ENCODE measurements at regions not wholly inside any gene's neighbourhood (a gene's known extent, or its start where the extent isn't known, plus 50 kb on each side); places are given as distances from the start of the nearest gene placed in this dataset.

GRCh38 chr3:25938566-25939325 lies 148.9 kb downstream of the OXSM start:
- Histone ChIP-seq H3K18ac (ENCODE audit: low read length) (no peak overlapping the region), H3K79me2 (ENCODE audit: control insufficient read depth, insufficient read depth, low read length) (no peaks in the 10 kb centered on the region), H2BK15ac (replicated peaks; ENCODE audit: low read depth) (no peak overlapping the region), H2BK5ac (ENCODE audit: low read length) (no peak overlapping the region), H3K36me3 (ENCODE audit: control insufficient read depth, insufficient read depth, low read length) (no peaks in the 10 kb centered on the region), H3K56ac (ENCODE audit: low read length) (no peak overlapping the region), H3K9ac (ENCODE audit: low read length) (no peak overlapping the region), H3K4me3 (ENCODE audit: low read length) (no peak overlapping the region), H3K27me3 (ENCODE audit: insufficient read depth, low read length, poor library complexity) (no peaks in the 10 kb centered on the region), H4K8ac (ENCODE audit: low read depth, low read length) (no peak overlapping the region), H3K23ac (ENCODE audit: low read length) (no peak overlapping the region), H2BK120ac (ENCODE audit: low read depth, low read length) (no peak overlapping the region), H3K4me2 (ENCODE audit: low read length) (no peak overlapping the region), H4K5ac (ENCODE audit: low read length) (no peak overlapping the region), H3K27ac (ENCODE audit: low read depth, low read length) (no peak overlapping the region), H3K79me1 (ENCODE audit: low read length) (no peaks in the 10 kb centered on the region), H3K4ac (ENCODE audit: low read depth, low read length) (no peak overlapping the region), H3K4me1 (ENCODE audit: control insufficient read depth, low read depth, low read length) (no peaks in the 10 kb centered on the region), H2AK5ac (ENCODE audit: low read length) (no peak overlapping the region)
- no CpG with 5 or more reads among the region's 2 CpGs for WGBS (ENCODE audit: extremely low coverage, insufficient coverage, low lambda C conversion rate)
- no peak for DNase-seq

- Histone ChIP-seq H3K79me1 (ENCODE audit: low read length) (no peaks in the 10 kb centered on the region), H2BK5ac (ENCODE audit: low read length) (no peak overlapping the region), H3K56ac (ENCODE audit: low read length) (no peak overlapping the region), H3K9ac (ENCODE audit: low read length) (no peak overlapping the region), H2AK5ac (ENCODE audit: low read length) (no peak overlapping the region), H3K18ac (ENCODE audit: low read length) (no peak overlapping the region), H2BK15ac (replicated peaks; ENCODE audit: low read depth) (no peak overlapping the region), H3K27ac (ENCODE audit: low read depth, low read length) (no peak overlapping the region), H3K4me1 (ENCODE audit: control insufficient read depth, low read depth, low read length) (no peaks in the 10 kb centered on the region), H4K5ac (ENCODE audit: low read length) (no peak overlapping the region), H3K4me3 (ENCODE audit: low read length) (no peak overlapping the region), H3K79me2 (ENCODE audit: control insufficient read depth, insufficient read depth, low read length) (no peaks in the 10 kb centered on the region), H3K4ac (ENCODE audit: low read depth, low read length) (no peak overlapping the region), H3K23ac (ENCODE audit: low read length) (no peak overlapping the region), H2BK120ac (ENCODE audit: low read depth, low read length) (no peak overlapping the region), H3K36me3 (ENCODE audit: control insufficient read depth, insufficient read depth, low read length) (no peaks in the 10 kb centered on the region), H4K8ac (ENCODE audit: low read depth, low read length) (no peak overlapping the region), H3K4me2 (ENCODE audit: low read length) (no peak overlapping the region), H3K27me3 (ENCODE audit: insufficient read depth, low read length, poor library complexity) (no peaks in the 10 kb centered on the region)
- DNase-seq: no peak
- no CpG with 5 or more reads among the region's 2 CpGs for WGBS (ENCODE audit: extremely low coverage, insufficient coverage, low lambda C conversion rate)
Measured at GRCh38 chr3:25940935-25941334, 151.0 kb downstream of the OXSM start.

GRCh38 chr3:25944329-25944728 lies 154.4 kb downstream of the OXSM start:
- H3K79me2 ChIP-seq (ENCODE audit: control insufficient read depth, insufficient read depth, low read length): no peaks in the 10 kb centered on the region
- H3K18ac ChIP-seq (ENCODE audit: low read length): no peak overlapping the region
- no peaks in the 10 kb centered on the region for H3K79me1 ChIP-seq (ENCODE audit: low read length)
- no peaks in the 10 kb centered on the region for H3K27me3 ChIP-seq (ENCODE audit: insufficient read depth, low read length, poor library complexity)
- DNase-seq: no peak
- H3K4me3 ChIP-seq (ENCODE audit: low read length): no peak overlapping the region
- no peak overlapping the region for H4K8ac ChIP-seq (ENCODE audit: low read depth, low read length)
- WGBS (ENCODE audit: extremely low coverage, insufficient coverage, low lambda C conversion rate): no CpG with 5 or more reads among the region's 5 CpGs
- H3K4me1 ChIP-seq (ENCODE audit: control insufficient read depth, low read depth, low read length): no peaks in the 10 kb centered on the region
- no peak overlapping the region for H2BK120ac ChIP-seq (ENCODE audit: low read depth, low read length)
- no peak overlapping the region for H2BK5ac ChIP-seq (ENCODE audit: low read length)
- no peaks in the 10 kb centered on the region for H3K36me3 ChIP-seq (ENCODE audit: control insufficient read depth, insufficient read depth, low read length)
- no peak overlapping the region for H4K5ac ChIP-seq (ENCODE audit: low read length)
- H2AK5ac ChIP-seq (ENCODE audit: low read length): no peak overlapping the region
- no peak overlapping the region for H3K4me2 ChIP-seq (ENCODE audit: low read length)
- no peak overlapping the region for H3K56ac ChIP-seq (ENCODE audit: low read length)
- no peak overlapping the region for H3K9ac ChIP-seq (ENCODE audit: low read length)
- H3K23ac ChIP-seq (ENCODE audit: low read length): no peak overlapping the region
- H3K4ac ChIP-seq (ENCODE audit: low read depth, low read length): no peak overlapping the region
- H2BK15ac ChIP-seq (replicated peaks; ENCODE audit: low read depth): no peak overlapping the region
- no peak overlapping the region for H3K27ac ChIP-seq (ENCODE audit: low read depth, low read length)

GRCh38 chr3:25945366-25945765 lies 155.5 kb downstream of the OXSM start:
- H3K4me2 ChIP-seq (ENCODE audit: low read length): no peak overlapping the region
- no peak overlapping the region for H2BK15ac ChIP-seq (replicated peaks; ENCODE audit: low read depth)
- H4K5ac ChIP-seq (ENCODE audit: low read length): no peak overlapping the region
- H3K36me3 ChIP-seq (ENCODE audit: control insufficient read depth, insufficient read depth, low read length): no peaks in the 10 kb centered on the region
- no peak overlapping the region for H3K27ac ChIP-seq (ENCODE audit: low read depth, low read length)
- H2BK120ac ChIP-seq (ENCODE audit: low read depth, low read length): no peak overlapping the region
- no peaks in the 10 kb centered on the region for H3K27me3 ChIP-seq (ENCODE audit: insufficient read depth, low read length, poor library complexity)
- no peak overlapping the region for H3K18ac ChIP-seq (ENCODE audit: low read length)
- H3K9ac ChIP-seq (ENCODE audit: low read length): no peak overlapping the region
- H4K8ac ChIP-seq (ENCODE audit: low read depth, low read length): no peak overlapping the region
- no peaks in the 10 kb centered on the region for H3K79me1 ChIP-seq (ENCODE audit: low read length)
- no peak overlapping the region for H3K4ac ChIP-seq (ENCODE audit: low read depth, low read length)
- H3K4me1 ChIP-seq (ENCODE audit: control insufficient read depth, low read depth, low read length): no peaks in the 10 kb centered on the region
- no peak overlapping the region for H3K4me3 ChIP-seq (ENCODE audit: low read length)
- H3K23ac ChIP-seq (ENCODE audit: low read length): no peak overlapping the region
- H2BK5ac ChIP-seq (ENCODE audit: low read length): no peak overlapping the region
- no peak overlapping the region for H2AK5ac ChIP-seq (ENCODE audit: low read length)
- H3K56ac ChIP-seq (ENCODE audit: low read length): no peak overlapping the region
- no peak for DNase-seq
- no peaks in the 10 kb centered on the region for H3K79me2 ChIP-seq (ENCODE audit: control insufficient read depth, insufficient read depth, low read length)

GRCh38 chr3:25945836-25946235 lies 155.9 kb downstream of the OXSM start:
- Histone ChIP-seq H3K4ac (ENCODE audit: low read depth, low read length) (no peak overlapping the region), H2AK5ac (ENCODE audit: low read length) (no peak overlapping the region), H4K8ac (ENCODE audit: low read depth, low read length) (no peak overlapping the region), H3K23ac (ENCODE audit: low read length) (no peak overlapping the region), H3K79me2 (ENCODE audit: control insufficient read depth, insufficient read depth, low read length) (no peaks in the 10 kb centered on the region), H3K79me1 (ENCODE audit: low read length) (no peaks in the 10 kb centered on the region), H3K56ac (ENCODE audit: low read length) (no peak overlapping the region), H3K4me2 (ENCODE audit: low read length) (no peak overlapping the region), H3K27me3 (ENCODE audit: insufficient read depth, low read length, poor library complexity) (no peaks in the 10 kb centered on the region), H2BK15ac (replicated peaks; ENCODE audit: low read depth) (no peak overlapping the region), H2BK120ac (ENCODE audit: low read depth, low read length) (no peak overlapping the region), H4K5ac (ENCODE audit: low read length) (no peak overlapping the region), H3K4me1 (ENCODE audit: control insufficient read depth, low read depth, low read length) (no peaks in the 10 kb centered on the region), H3K27ac (ENCODE audit: low read depth, low read length) (no peak overlapping the region), H2BK5ac (ENCODE audit: low read length) (no peak overlapping the region), H3K4me3 (ENCODE audit: low read length) (no peak overlapping the region), H3K9ac (ENCODE audit: low read length) (no peak overlapping the region), H3K18ac (ENCODE audit: low read length) (no peak overlapping the region), H3K36me3 (ENCODE audit: control insufficient read depth, insufficient read depth, low read length) (no peaks in the 10 kb centered on the region)
- no CpG with 5 or more reads among the region's 1 CpG for WGBS (ENCODE audit: extremely low coverage, insufficient coverage, low lambda C conversion rate)
- no peak for DNase-seq

- Histone ChIP-seq H3K9ac (ENCODE audit: low read length) (no peak overlapping the region), H3K4me1 (ENCODE audit: control insufficient read depth, low read depth, low read length) (no peaks in the 10 kb centered on the region), H4K8ac (ENCODE audit: low read depth, low read length) (no peak overlapping the region), H3K27me3 (ENCODE audit: insufficient read depth, low read length, poor library complexity) (no peaks in the 10 kb centered on the region), H2BK15ac (replicated peaks; ENCODE audit: low read depth) (no peak overlapping the region), H3K79me1 (ENCODE audit: low read length) (no peaks in the 10 kb centered on the region), H2BK5ac (ENCODE audit: low read length) (no peak overlapping the region), H3K27ac (ENCODE audit: low read depth, low read length) (no peak overlapping the region), H3K4ac (ENCODE audit: low read depth, low read length) (no peak overlapping the region), H3K4me2 (ENCODE audit: low read length) (no peak overlapping the region), H4K5ac (ENCODE audit: low read length) (no peak overlapping the region), H3K18ac (ENCODE audit: low read length) (no peak overlapping the region), H2BK120ac (ENCODE audit: low read depth, low read length) (no peak overlapping the region), H3K23ac (ENCODE audit: low read length) (no peak overlapping the region), H3K56ac (ENCODE audit: low read length) (no peak overlapping the region), H3K4me3 (ENCODE audit: low read length) (no peak overlapping the region), H3K79me2 (ENCODE audit: control insufficient read depth, insufficient read depth, low read length) (no peaks in the 10 kb centered on the region), H3K36me3 (ENCODE audit: control insufficient read depth, insufficient read depth, low read length) (no peaks in the 10 kb centered on the region), H2AK5ac (ENCODE audit: low read length) (no peak overlapping the region)
- no peak for DNase-seq
- WGBS (ENCODE audit: extremely low coverage, insufficient coverage, low lambda C conversion rate): no CpG with 5 or more reads among the region's 2 CpGs
Measured at GRCh38 chr3:25952133-25952532, 162.2 kb downstream of the OXSM start.

Measured in mesendoderm (in vitro differentiated cells).